H9 (cell line): ENCODE measurements at regions not wholly inside any gene's neighbourhood (a gene's known extent, or its start where the extent isn't known, plus 50 kb on each side); places are given as distances from the start of the nearest gene placed in this dataset.

Source experiments
- DNase-seq: peaks from one replicate; pipeline ENCODE4 v3.0.0-alpha.2; 2017
- H2AFZ ChIP-seq: one replicate; pipeline ENCODE4 v1.6.1; 2013; ENCODE audit warnings: mild to moderate bottlenecking, low read length, control low read depth, moderate library complexity
- H2AK5ac ChIP-seq: 2 replicates; pipeline ENCODE4 v1.6.1; 2013; ENCODE audit warnings: low read length, control low read depth, mixed read lengths; ENCODE audit not compliant: insufficient read length
- H2BK120ac ChIP-seq: one replicate; pipeline ENCODE4 v1.6.1; 2013; ENCODE audit warnings: low read depth, mild to moderate bottlenecking, low read length, control low read depth, inconsistent platforms; ENCODE audit not compliant: poor library complexity, severe bottlenecking
- H2BK12ac ChIP-seq: 2 replicates; pipeline ENCODE4 v1.6.1; 2013; ENCODE audit warnings: low read length, control low read depth, mixed read lengths, low read depth; ENCODE audit not compliant: insufficient read length
- H2BK15ac ChIP-seq: 2 replicates; pipeline ENCODE4 v1.6.1; 2013; ENCODE audit warnings: low read depth, low read length, control low read depth
- H2BK20ac ChIP-seq: one replicate; pipeline ENCODE4 v1.6.1; 2013; ENCODE audit warnings: low read depth, mild to moderate bottlenecking, low read length, control low read depth, inconsistent platforms; ENCODE audit not compliant: poor library complexity, severe bottlenecking
- H2BK5ac ChIP-seq: 2 replicates; pipeline ENCODE4 v1.6.1; 2013; ENCODE audit warnings: low read length, control low read depth, mixed read lengths; ENCODE audit not compliant: insufficient read length
- H3K14ac ChIP-seq: 2 replicates; pipeline ENCODE4 v1.6.1; 2013; ENCODE audit warnings: low read length, control low read depth; ENCODE audit not compliant: insufficient read depth
- H3K18ac ChIP-seq: 2 replicates; pipeline ENCODE4 v1.6.1; 2013; ENCODE audit warnings: low read depth, mild to moderate bottlenecking, mixed read lengths, low read length, control low read depth; ENCODE audit not compliant: insufficient read length
- H3K23ac ChIP-seq: 2 replicates; pipeline ENCODE4 v1.6.1; 2013; ENCODE audit warnings: low read length, control low read depth, mixed read lengths, low read depth; ENCODE audit not compliant: insufficient read length
- H3K23me2 ChIP-seq: 2 replicates; pipeline ENCODE4 v1.6.1; 2013; ENCODE audit warnings: low read depth, mild to moderate bottlenecking, mixed read lengths, low read length, control low read depth; ENCODE audit not compliant: insufficient read length, poor library complexity, severe bottlenecking
- H3K27ac ChIP-seq: 2 replicates; pipeline ENCODE4 v1.5.1; 2013; ENCODE audit warnings: low read length, control low read depth, mixed read lengths, low read depth; ENCODE audit not compliant: insufficient read length
- H3K27me3 ChIP-seq: 2 replicates; pipeline ENCODE4 v1.6.1; 2013; ENCODE audit warnings: low read length, control low read depth, inconsistent platforms; ENCODE audit not compliant: insufficient read depth
- H3K4ac ChIP-seq: 2 replicates; pipeline ENCODE4 v1.6.1; 2013; ENCODE audit warnings: low read depth, mild to moderate bottlenecking, control low read depth, inconsistent platforms, low read length, moderate library complexity
- H3K4me1 ChIP-seq: 2 replicates; pipeline ENCODE4 v1.6.1; 2013; ENCODE audit warnings: low read length, control low read depth, inconsistent platforms; ENCODE audit not compliant: insufficient read depth
- H3K4me2 ChIP-seq: 2 replicates; pipeline ENCODE4 v1.6.1; 2013; ENCODE audit warnings: low read length, control low read depth, mixed read lengths; ENCODE audit not compliant: insufficient read length, insufficient read depth
- H3K56ac ChIP-seq: 2 replicates; pipeline ENCODE4 v1.6.1; 2013; ENCODE audit warnings: low read depth, mild to moderate bottlenecking, mixed read lengths, low read length, control low read depth; ENCODE audit not compliant: insufficient read length
- H3K79me1 ChIP-seq: 2 replicates; pipeline ENCODE4 v1.6.1; 2013; ENCODE audit warnings: low read depth, mild to moderate bottlenecking, moderate library complexity, low read length, control low read depth, inconsistent platforms; ENCODE audit not compliant: insufficient read depth, poor library complexity, severe bottlenecking
- H3K79me2 ChIP-seq: 2 replicates; pipeline ENCODE4 v1.6.1; 2013; ENCODE audit warnings: low read length, control low read depth, inconsistent platforms; ENCODE audit not compliant: insufficient read depth
- H3K9ac ChIP-seq: 2 replicates; pipeline ENCODE4 v1.6.1; 2013; ENCODE audit warnings: low read length, control low read depth, mixed read lengths; ENCODE audit not compliant: insufficient read length; ENCODE audit errors: extremely low read depth
- H3K9me3 ChIP-seq: one replicate; pipeline ENCODE4 v1.6.1; 2013; ENCODE audit warnings: low read depth, low read length, inconsistent platforms; ENCODE audit not compliant: control insufficient read depth
- H3T11ph ChIP-seq: one replicate; pipeline ENCODE4 v1.6.1; 2013; ENCODE audit warnings: mild to moderate bottlenecking, low read length, control low read depth, inconsistent platforms
- H4K20me1 ChIP-seq: one replicate; pipeline ENCODE4 v1.6.1; 2013; ENCODE audit not compliant: control insufficient read depth, insufficient read length, insufficient read depth
- H4K5ac ChIP-seq: 2 replicates; pipeline ENCODE4 v1.6.1; 2013; ENCODE audit warnings: low read depth, mild to moderate bottlenecking, mixed read lengths, low read length, control low read depth; ENCODE audit not compliant: insufficient read length
- H4K8ac ChIP-seq: replicated peaks from 2 replicates; pipeline ENCODE4 v1.6.1; 2013; ENCODE audit warnings: low read length, control low read depth, mixed read lengths, low read depth; ENCODE audit not compliant: insufficient read length
- H4K91ac ChIP-seq: 2 replicates; pipeline ENCODE4 v1.6.1; 2013; ENCODE audit warnings: low read depth, mild to moderate bottlenecking, moderate library complexity, mixed read lengths, low read length, control low read depth; ENCODE audit not compliant: insufficient read length
- H3K27ac Mint-ChIP-seq, 3 experiments: 2 replicates in 2 of 3; 3 replicates in 1 of 3; pipeline ENCODE4 v1.8.0; 2020 to 2021; ENCODE audit warnings: mixed read lengths in 3 of 3, mild to moderate bottlenecking in 1 of 3, moderate library complexity in 1 of 3
- H3K27me3 Mint-ChIP-seq: 2 replicates; pipeline ENCODE4 v1.8.0; 2021; ENCODE audit warnings: low read depth, mild to moderate bottlenecking, moderate library complexity, mixed read lengths
- H3K36me3 Mint-ChIP-seq, 3 experiments: 2 replicates in 2 of 3; 3 replicates in 1 of 3; pipeline ENCODE4 v1.8.0; 2020 to 2021; ENCODE audit warnings: low read depth in 3 of 3, mixed read lengths in 3 of 3; ENCODE audit not compliant: insufficient read depth in 1 of 3
- H3K4me1 Mint-ChIP-seq, 2 experiments: 2 replicates each; pipeline ENCODE4 v1.8.0; 2020; ENCODE audit warnings: mixed read lengths in 2 of 2
- H3K4me3 Mint-ChIP-seq, 2 experiments: 2 replicates in 1 of 2; 3 replicates in 1 of 2; pipeline ENCODE4 v1.8.0; 2020 to 2021; ENCODE audit warnings: mild to moderate bottlenecking in 2 of 2, mixed read lengths in 2 of 2, moderate library complexity in 1 of 2
- H3K9me3 Mint-ChIP-seq, 2 experiments: 2 replicates in 1 of 2; 3 replicates in 1 of 2; pipeline ENCODE4 v1.8.0; 2020; ENCODE audit warnings: mild to moderate bottlenecking in 2 of 2, mixed read lengths in 2 of 2, moderate library complexity in 1 of 2
- CTCF ChIP-seq: fragments of 200-600 bp; sonication (generic); conservative IDR thresholded peaks from 3 replicates; pipeline ENCODE4 v1.8.0; 2021; ENCODE audit warnings: antibody characterized with exemption, mild to moderate bottlenecking

- H3K18ac ChIP-seq, result no peak overlapping the region
- no peaks in the 10 kb centered on the region for H3K27me3 ChIP-seq
- H3K27me3 Mint-ChIP-seq, result no peaks in the 10 kb centered on the region
- TF ChIP-seq CTCF, result no peak
- H2BK120ac ChIP-seq, result no peak overlapping the region
- DNase-seq, result no peak
- H2BK20ac ChIP-seq, result no peak overlapping the region
- no peak overlapping the region for H3K56ac ChIP-seq
- no peak overlapping the region for H3T11ph ChIP-seq
- no peaks in the 10 kb centered on the region for H4K20me1 ChIP-seq
- no peaks in the 10 kb centered on the region for H3K79me2 ChIP-seq
- H3K23ac ChIP-seq, result no peak overlapping the region
- peak overlapping the region in 2 of 3 experiments; percentile 45 to 55; a peak in 1 of 7 replicates for H3K27ac Mint-ChIP-seq
- H4K8ac ChIP-seq, result no peak overlapping the region
- H2BK12ac ChIP-seq, result no peak overlapping the region
- no peak overlapping the region for H3K9ac ChIP-seq
- H3K79me1 ChIP-seq, result no peaks in the 10 kb centered on the region
- no peak overlapping the region for H3K14ac ChIP-seq
- no peak overlapping the region for H4K91ac ChIP-seq
- no peak overlapping the region for H4K5ac ChIP-seq
- H2BK5ac ChIP-seq, result no peak overlapping the region
- H2AFZ ChIP-seq, result no peak overlapping the region
- peaks cover 11 to 24% (median 19%) of the 10 kb centered on the region in 3 experiments for H3K36me3 Mint-ChIP-seq
- no peaks in the 10 kb centered on the region for H3K23me2 ChIP-seq
- no peak overlapping the region for H3K4me3 Mint-ChIP-seq
- H3K4me1 ChIP-seq, result no peaks in the 10 kb centered on the region; the same call in 1 of the 2 replicates
- no peak overlapping the region for H2BK15ac ChIP-seq
- peaks cover 12% of the 10 kb centered on the region for H3K9me3 ChIP-seq
- H2AK5ac ChIP-seq, result no peak overlapping the region
- H3K4ac ChIP-seq, result no peak overlapping the region
- peaks cover 47 to 50% of the 10 kb centered on the region in 2 experiments for H3K4me1 Mint-ChIP-seq
- H3K9me3 Mint-ChIP-seq, result peaks cover 22 to 29% of the 10 kb centered on the region in 2 experiments
- no peak overlapping the region for H3K27ac ChIP-seq
- H3K4me2 ChIP-seq, result no peak overlapping the region
Measured at GRCh38 chr3:27046351-27046750, 322.8 kb downstream of the NEK10 start.
